DMS 273 treated with DMSO at 0.1 percent for 48 hours (cell line): ENCODE measurements at regions not wholly inside any gene's neighbourhood (a gene's known extent, or its start where the extent isn't known, plus 50 kb on each side); places are given as distances from the start of the nearest gene placed in this dataset.

ENCODE experiments used
- DNase-seq: peaks from one replicate; lab custom pipeline; 2025; lab: John Stamatoyannopoulos, UW

DNA sequence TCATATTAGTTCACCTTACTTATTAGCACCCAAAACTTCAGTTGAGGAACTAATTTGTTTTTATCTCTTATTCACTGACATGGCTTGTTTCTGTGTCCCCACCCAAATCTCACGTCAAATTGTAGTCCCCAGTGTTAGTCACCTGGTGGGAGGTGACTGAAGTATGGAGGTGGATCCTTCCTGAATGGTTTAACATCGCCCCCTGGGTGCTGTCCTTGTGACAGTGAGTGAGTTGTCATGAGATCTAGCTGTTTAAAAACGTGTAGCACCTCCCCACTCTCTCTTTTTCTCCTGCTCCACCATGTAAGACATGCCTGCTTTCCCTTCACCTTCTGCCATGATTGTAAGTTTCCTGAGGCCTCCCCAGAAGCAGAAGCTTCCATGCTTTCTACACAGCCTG, 75.0 kb upstream of the HECTD2 start:
- no peak for DNase-seq

GRCh38 chr10:91339729-91340128, 70.4 kb upstream of the HECTD2 start:
- DNase-seq, result no peak

GRCh38 chr10:91340613-91341362, 69.4 kb upstream of the HECTD2 start:
- peak; percentile 31 for DNase-seq

- no peak for DNase-seq
These were observed 68.5 kb upstream of the HECTD2 start for GRCh38 chr10:91341686-91342085.

GRCh38 chr10:91343010-91343409, 67.1 kb upstream of the HECTD2 start:
- no peak for DNase-seq

- no peak for DNase-seq
These were observed 65.9 kb upstream of the HECTD2 start for GRCh38 chr10:91344117-91344856.

DNA sequence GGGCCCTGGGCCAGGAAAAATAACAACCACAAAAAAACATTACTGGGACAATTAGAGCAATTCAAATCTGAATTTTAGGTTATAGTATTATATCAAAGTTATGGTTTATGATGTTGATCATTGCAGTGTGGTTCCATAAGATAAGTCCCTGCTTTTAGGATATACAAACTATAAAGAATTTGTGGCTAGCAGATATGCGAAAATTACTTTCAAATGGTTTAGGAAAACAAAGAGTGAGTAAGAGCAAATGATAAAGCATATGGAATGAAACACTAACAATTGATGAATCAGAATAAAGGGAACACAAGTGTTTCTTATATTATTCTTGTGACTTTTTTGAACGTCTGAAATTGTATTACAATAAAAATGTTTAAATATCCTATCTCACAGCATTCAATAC, 64.4 kb upstream of the HECTD2 start:
- DNase-seq, result no peak

DNA sequence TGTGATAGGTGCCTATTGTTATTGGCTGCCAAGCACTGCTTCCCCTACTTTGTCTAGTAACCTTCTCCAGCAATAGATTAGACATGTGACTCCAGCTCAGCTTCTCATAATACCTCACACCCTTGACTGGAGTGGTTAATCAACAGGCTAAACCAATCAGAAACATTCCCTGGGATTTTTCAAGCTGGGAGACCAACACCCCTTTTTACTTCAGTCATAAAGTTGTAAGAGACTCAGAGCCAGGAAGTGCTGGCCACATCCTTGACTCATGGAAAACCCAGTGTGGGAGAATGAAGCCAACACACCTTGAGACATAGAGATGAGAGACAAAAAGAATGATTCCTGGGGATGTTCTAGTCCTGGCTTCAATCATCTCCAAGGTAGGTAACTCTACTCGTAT, 62.6 kb upstream of the HECTD2 start:
- no peak for DNase-seq

- DNase-seq, result no peak
These were observed 60.8 kb upstream of the HECTD2 start for GRCh38 chr10:91349381-91349780.

DNA sequence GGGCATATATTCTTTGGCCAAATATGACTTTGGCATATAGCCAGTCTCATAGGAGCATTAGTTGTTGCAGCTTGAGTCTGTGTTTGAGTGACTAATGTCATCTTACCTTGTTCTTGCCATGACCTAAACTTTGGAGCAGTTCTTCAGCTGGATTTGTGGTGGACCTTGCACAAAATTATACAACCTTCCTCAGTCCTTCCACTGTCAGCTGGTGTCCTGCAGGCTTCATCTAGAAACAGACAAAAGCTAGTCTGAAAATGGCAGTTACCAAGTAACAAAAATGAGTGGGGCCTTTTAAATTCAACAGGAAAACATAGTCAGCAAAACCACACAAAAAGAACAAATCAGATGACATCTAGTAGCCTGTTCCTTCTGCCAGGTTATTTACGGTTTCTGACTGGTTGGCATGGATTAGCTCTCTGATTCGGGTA, 59.5 kb upstream of the HECTD2 start:
- no peak for DNase-seq

DNA sequence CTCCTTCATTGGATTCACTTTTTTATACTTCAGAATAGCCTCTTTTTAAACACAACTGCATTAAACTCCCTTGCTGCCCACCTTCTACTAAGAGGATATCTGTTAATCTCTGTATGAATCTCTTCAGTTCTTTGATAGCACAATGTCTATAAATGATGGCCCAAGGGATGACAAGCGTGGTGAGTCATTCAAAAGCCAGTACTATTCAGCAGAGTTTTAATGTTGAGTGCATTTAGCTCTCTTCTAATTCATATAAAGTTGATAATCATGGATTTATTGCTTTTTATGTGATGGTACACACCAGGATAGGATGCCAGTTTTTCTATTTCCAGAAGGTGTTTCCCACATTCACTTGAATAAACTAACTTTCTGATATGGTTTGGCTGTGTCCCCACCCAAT, 57.4 kb upstream of the HECTD2 start:
- no peak for DNase-seq

- no peak for DNase-seq
These were observed 55.7 kb upstream of the HECTD2 start for GRCh38 chr10:91354166-91355075.

DNA sequence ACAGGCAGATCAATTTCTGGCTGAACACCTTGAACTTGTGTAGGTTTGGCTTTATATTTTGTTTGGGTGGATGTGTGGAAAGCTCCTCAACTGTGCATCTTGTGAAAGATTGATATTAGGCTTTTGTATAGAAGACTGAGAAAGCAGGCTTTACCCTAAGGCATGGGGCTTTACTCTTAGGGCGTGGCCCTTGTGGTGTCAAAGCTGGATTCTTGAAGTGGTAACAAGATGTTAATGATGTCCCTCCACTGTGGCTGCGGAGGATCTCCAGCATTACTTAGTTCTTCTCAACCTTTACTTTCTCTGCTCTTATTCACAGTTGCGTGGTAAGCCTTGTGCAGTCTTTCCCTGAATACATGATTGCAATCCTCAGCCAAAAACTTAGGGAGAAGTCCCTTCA, 54.1 kb upstream of the HECTD2 start:
- DNase-seq, result no peak

DNA sequence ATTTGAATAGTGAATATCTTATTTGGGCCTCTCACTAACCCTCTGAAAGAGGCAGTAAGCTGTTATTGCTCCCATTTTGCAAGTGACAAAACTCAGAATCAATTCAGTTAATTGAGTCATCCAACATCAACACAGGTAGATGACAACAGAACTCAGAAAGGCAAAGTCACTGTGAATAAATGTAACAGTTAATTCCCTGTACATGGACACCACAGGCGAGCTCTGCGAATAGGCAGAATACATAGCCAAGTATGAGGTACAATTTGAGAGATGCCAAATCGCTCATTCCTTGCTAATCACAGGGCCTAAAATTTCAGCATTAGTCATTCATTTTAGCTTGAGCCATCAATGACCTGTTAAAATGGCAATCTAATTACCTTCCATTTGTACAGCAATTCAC, 52.6 kb upstream of the HECTD2 start:
- DNase-seq, result no peak
